ENCODE measurements at regions not wholly inside any gene's neighbourhood (a gene's known extent, or its start where the extent isn't known, plus 50 kb on each side); places are given as distances from the start of the nearest gene placed in this dataset.
"Not testable (repeated sequence)": the region's sequence is repeated elsewhere in the genome, so short reads cannot be mapped to it uniquely, and the experiment has no call there.

DNA sequence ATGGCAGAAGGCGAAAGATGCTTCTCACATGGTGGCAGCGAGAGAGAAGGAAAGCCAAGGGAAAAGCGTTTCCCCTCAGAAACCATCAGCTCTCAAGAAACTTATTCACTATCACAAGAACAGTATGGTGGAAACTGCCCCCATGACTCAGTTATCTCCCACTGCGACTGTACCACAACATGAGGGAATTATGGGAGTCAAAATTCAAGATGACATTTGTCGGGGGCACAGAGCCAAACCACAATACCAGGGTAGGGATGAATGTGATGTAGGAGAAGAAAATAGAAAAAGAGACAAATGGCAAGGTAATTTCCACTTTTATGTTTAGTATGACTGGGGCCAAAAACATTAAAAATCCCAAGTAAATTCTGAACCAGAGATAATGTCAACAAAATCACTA is 216.8 kb downstream of the TRIM36 start:
- DNase-seq = no peak

DNA sequence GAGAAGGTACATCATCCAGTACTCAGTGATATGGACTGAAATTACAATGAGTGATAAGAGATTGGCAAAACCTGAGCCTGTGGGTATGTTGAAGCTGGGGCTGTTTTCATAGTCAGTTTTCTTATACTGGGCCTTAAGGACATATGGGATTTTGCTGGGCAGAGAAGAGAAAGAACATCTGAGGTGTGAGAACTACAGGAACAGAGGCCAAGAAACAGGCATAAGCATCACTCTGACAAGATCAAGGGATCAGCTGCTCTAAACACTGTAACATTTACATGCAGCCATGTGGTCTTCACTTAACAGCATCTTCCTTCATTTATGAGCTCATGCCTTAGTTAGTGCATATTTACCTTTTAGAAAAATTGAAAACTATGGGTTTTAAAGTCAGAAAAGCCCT is 220.0 kb downstream of the TRIM36 start:
- no peak for DNase-seq

DNA sequence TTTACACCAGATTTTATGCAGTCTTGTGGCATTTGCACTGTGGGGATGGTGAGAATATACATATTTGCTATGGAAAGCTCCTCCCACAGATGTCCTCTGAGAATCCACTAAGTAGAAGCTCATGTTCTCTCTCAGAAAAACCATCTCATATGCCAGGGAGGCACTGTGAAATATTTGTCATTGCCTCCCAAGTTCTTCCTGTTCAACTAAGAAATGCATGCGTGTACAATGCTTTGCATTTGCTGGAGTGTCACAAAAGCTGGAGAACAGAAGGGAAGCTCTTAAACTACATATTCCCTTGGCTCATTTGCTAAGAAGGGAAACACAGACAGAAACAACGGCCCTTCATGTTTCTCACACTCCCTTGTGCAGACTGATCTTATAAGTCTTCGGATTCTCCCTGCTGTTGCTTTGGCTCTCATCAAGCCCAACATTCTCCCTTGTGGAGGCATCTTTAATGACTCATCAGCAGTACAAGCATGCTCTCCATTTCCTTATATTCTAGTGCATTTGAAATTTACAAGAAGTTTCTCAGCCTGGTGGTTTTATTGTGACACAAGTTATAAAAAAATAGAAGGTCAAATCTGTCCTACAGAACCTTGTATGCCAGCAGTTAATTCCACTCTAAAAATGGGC is 220.6 kb downstream of the TRIM36 start:
- DNase-seq = peak; percentile 95

DNA sequence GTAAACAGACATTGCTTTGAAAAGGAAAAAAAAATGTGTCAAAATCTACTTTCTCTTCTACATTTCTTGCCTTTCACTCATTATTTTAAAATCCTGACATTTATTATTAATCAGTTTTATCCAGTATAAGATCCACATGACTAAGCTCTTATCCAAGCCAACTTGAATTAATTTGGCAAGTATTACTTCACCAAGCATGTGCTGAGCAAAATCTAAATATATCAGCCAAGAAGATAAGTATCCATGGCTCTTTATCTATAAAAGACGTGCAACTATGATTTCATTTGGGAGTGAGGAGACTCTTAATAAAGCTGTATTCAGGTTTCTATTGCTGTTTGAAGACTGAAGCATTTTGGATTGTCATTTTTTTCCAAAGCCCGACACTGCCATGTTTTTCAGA is 221.3 kb downstream of the TRIM36 start:
- DNase-seq = peak; percentile 61

DNA sequence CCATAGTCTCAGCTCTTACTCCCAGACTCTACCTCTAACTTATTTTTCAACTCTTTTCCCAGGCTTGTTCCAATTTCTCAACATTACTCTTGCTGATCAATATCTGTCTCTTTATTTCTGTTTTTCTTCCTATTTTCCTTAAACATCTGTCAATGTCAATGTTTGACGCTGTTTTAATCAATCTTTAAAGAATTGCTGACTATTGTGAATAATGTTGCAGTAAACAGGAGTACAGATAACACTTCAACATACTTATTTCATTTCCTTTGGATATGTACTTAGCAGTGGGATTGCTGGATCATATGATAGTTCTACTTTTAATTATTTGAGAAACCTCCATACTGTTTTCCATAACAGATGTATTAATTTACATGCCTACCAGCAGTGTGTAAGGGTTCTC is 229.0 kb downstream of the TRIM36 start:
- no peak for DNase-seq

DNA sequence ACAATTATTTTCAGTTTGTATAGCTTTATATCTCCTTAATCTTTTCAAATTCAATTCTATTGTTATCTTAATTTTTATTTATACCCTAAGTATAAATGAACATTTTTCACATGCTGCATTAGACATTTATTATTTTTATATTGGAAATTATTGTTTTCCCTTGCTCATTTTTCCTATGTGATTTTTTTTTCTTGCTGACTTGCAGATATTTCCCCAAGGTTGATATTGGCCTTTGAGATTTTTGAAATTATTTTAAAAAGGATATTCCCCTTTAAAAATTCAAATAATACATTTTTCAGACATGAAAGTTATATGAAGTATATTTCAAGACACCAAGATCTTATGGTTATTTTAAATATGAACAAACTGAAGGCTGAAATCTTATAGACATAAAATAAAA is 234.2 kb downstream of the TRIM36 start:
- DNase-seq = no peak

DNA sequence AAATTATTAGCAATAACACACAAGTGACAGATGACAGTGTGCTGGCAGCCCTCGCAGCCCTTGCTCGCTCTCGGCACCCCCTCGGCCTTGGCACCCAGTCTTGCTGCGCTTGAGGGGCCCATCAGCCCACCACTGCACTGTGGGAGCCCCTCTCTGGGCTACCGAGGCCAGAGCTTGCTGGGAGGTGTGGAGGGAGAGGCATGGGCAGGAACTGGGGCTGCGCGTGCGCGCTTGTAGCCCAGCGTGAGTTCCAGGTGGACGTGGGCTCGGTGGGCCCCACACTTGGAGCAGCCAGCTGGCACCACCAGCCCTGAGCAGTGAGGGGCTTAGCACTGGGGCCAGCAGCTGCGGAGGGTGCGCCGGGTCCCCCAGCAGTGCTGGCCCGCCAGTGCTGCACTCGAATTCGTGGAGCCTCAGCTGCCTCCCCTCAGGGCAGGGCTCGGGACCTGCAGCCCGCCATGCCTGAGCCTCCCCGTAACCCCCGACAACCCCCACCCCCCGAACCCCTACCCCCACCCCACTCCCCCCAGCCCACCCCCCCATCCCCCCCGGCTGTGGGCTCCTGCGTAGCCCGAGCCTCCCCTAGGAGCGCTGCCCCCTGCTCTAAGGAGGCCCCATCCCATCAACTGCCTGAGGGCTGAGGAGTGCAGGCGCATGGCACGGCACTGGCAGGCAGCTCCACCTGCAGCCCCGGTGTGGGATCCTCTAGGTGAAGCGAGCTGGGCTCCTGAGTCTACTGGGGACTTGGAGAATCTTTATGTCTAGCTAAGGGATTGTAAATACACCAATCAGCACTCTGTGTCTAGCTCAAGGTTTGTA is 240.9 kb downstream of the TRIM36 start:
- DNase-seq = no peak

DNA sequence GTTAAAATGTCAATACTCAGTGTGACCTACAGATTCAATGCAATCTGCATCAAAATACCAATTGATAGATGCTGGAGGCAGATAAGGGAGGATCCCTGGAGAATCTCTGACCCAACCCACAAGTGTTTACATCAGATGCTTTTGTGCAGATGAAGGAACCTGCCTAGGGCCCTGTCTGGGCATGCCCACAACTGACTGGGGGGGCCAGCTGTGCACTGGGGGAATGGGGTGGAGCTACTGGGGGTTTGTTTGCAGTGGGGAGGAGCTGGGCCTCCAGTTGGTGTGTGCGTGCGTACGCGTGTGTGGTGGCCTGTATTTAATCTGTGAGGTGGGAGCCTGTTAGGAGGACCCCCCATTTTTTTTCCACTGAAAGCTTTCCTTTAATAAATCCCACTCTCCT is 244.9 kb downstream of the TRIM36 start:
- DNase-seq = no peak

DNA sequence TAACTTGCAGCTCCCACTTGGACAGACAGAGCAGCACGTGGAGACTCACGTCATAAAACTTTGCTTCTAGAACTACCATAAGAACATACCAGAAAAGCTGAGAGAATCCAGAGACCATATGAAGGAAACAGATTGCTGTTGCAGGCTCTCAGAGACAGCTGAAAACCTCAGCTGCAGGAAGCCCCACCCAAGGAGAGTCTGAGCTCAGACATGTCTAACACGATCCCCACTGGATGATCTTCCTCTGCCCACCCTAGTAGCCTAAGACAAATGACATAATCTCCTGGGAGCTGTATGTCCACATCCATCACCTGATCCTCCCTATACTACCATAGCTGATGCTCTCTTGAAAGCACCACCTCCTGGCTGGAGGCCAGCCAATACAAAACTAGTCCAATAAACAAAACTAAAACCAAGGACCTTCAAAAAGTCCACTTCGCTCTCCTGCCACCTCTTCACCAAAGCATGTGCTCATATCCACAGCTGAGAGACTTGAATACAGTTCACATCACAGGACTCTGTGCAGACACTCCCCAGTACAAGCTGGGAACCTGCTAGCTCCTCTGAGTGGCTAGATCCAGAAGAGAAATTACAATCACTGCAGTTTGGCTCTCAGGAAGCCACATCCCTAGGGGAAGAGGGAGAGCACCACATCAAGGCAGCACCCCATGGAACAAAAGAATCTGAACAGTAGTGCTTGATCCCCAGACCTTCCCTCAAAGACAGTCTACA is 257.4 kb downstream of the TRIM36 start:
- DNase-seq = no peak

DNA sequence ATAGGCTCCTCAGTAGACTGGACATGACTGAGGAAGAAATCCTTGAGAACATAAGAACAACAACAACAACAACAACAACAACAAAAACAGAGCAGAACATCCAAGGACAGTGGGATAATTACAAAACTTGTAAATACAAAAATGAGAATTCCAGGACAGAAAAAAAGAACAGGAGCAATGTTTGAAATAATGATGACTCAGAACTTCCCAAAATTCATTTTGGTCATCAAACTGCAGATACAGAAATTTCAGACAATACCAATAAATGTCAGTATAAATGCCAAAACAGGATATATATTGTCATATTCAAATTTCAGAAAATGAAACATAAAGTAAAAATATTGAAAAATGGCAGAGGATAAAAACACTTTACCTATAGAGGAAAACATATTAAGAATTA is 259.0 kb downstream of the TRIM36 start:
- no peak for DNase-seq

DNA sequence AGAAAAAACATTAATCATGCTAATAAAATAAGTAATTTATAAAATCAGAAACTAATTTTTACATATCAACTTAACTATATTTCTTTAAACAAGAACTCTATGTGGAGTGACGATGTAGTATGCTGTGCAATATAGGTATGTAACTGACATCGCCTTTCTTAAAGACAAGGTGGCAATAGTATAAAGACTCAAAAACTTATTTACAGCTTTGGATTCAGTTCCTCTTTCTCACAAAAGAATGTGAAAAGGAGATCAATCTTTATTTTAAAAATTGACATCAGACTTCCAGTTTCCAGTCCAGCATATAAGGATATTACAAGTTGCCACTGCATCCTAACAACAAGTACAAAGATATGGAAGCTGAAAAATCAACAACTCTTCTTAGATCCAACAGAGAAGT is 260.3 kb downstream of the TRIM36 start:
- no peak for DNase-seq

DNA sequence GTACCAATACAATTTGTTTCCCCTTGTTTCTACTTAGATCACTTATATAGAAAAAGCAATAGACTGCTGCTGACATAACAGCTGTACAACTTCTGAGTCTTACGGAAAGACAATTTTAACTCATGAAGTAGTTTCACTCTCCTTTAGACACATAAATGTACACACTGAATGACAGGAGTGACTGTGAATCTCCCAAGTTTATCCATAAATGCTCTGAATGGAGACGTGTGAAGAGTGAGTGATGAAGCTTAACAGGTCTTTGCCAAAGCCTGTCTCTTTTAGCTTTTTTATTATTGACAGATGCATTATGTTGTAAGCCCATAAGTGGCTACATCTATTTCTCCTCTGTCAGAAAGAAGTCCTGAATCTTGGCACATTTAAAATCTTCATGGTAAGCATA is 265.9 kb downstream of the TRIM36 start:
- DNase-seq = peak; percentile 43

DNA sequence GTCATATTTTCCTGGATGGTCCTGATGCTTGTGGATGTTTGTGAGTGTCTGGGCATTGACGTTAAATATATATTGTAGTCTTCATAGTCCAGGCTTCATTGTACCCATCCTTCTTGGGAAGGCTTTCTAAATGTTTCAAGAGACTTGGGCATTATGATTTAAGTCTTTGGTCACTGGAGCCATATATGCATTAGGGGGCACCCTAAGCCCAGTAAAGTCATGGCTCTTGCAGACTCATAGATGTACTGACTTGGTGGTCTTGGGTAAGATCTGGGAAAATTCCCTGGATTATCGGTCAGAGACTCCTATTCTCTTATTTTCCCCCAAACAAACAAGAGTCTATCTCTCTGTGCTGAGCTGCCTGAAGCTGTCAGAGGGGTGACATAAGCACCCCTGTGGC is 271.1 kb downstream of the TRIM36 start:
- DNase-seq = no peak

DNA sequence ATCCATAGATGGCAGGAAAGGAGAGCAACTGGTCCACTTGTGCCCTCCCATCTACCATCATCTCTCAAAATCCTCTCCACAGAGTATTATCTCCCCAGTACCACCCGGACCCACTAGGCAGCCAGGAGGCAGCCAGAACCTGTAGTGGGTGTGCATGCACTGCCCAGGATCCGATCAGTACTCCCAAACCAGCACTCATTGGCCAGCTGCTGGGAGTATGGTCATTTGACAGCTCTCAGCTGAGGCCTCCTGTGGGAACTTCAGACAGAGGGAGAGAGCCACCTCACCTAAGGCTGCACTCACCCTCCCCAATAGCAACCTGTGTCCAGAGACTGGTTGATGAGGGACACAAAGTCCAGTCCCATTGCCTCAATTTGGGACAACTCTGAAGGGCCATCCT is 286.0 kb downstream of the TRIM36 start:
- DNase-seq = no peak

DNA sequence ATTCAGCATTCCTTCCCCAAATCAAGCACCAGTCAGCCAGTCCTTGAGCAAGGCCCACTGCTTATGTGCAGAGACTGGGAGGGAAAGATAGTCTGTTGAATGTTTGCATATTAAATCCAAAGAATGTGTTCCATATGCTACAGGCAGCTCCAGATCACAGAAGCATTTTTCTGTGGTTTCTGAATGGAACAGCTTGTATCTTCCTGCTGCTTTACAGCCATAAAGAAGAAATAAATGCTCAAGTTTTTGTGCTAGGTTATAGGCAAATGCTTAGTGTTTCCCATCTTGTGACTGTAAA is 310.3 kb downstream of the TRIM36 start:
- DNase-seq = peak; percentile 44

DNA sequence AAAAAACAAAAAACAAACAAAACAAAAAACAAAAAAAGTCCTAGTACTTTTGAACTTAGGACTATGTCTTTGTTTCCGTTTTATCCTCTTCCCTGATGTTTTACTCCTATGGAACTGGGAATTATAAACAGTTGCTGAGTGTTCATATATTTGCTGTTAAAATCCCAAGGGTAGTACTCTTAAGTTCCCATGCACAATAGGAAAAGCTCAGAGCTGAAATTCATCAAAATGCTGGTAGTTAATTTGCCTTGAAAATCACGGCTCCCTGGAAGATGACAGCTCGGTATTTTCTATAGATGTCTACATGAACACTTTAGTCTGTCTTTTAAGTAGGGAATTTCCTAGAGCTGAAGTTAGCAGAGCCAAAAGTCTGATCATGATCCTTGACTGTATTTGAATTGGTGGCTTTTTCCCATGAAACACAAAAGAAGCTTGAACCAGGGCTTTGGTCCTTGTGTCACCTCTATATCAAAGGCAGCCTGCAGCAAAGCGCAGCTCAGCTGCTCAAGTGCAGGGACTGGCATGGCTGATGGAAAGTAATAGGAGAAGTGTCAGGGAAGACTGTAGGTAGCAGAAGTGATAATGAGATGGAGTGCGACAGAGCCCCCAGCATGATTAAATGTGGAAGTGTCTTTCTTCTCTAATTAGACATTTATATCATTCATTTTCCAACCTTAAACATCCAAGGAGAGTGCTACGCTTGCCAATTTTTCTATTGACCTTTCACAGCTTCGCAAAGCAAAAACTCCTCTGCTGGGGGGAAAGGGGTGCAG is 310.9 kb downstream of the TRIM36 start:
- DNase-seq = peak; percentile 35

DNA sequence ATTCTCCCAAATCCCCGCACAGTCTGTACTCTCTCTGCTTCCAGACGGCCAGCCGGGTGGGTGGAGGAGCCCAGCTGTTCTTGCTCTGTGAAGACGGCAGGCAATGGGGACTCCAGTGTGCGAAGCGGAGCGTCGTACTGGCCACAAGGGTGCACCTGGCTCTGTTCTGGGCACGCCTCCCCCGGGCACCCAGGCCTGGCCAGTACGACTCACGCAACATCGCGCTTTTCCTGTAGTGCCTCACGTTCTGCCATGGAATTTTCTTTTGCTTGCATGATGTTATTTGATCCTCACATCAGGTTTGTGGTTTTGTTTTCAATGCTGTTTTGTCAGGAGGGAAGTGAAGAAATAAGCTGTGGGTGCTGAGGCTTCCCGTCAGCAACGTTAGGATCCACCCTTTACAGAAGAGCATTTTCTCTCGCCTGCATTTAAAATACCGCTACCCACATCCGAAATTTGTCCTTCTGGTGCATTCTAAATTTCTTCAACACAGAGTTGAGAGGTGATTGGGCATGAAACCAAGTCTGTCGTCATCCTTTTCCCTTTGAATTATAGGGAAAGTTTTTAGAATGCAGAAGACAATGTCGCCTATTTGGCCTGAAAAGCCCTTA is 311.7 kb downstream of the TRIM36 start:
- peak; percentile 48 for DNase-seq

DNA sequence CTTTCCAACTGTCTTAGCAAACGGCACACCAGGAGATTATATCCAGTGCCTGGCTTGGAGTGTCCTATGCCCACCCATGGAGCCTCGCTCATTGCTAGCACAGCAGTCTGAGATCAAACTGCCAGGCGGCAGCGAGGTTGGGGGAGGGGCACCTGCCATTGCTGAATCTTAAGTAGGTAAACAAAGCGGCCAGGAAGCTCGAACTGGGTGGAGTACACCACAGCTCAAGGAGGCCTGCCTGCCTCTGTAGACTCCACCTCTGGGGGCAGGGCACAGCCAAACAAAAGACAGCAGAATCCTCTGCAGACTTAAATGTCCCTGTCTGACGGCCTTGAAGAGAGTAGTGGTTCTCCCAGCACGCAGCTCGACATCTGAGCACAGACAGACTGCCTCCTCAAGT is 325.0 kb downstream of the TRIM36 start:
- not testable (repeated sequence) for DNase-seq

DNA sequence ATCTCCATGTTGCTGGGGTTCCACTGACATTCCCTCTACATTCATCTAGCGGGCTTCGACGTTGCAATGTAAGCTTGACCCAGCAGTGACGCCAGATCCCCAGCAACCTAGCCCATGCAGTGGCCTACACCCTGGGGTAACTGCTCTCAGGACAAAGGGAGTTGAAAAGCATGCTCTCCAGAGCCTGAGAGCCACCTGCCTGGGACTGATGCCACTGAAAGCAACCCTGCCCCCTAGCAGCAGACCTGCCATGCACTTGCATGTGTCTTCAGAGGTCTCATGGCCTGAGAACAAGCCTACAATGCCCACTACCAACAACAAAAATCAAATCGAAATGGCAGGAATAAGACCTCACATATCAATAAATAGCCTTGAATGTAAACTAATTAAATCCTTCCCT is 330.3 kb downstream of the TRIM36 start:
- no peak for DNase-seq

DNA sequence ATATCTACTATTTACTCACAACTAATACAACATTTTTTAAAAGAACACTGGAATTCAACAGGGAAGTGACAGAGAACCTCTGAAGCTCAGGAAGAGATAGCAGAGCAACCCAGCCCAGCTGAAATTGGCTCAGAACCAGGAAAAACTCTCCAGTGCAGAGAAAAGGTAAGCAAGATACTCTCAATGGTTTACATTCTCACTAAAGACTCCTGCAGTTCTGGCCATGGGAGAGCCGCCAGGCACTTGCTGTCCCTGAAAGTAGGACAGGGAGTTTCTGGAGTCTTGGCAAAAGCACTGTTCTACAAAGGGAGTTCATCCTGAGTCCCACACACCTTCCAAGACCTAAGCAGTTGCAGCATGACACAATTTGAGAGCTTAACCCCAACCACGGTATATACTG is 330.8 kb downstream of the TRIM36 start:
- DNase-seq = no peak

DNA sequence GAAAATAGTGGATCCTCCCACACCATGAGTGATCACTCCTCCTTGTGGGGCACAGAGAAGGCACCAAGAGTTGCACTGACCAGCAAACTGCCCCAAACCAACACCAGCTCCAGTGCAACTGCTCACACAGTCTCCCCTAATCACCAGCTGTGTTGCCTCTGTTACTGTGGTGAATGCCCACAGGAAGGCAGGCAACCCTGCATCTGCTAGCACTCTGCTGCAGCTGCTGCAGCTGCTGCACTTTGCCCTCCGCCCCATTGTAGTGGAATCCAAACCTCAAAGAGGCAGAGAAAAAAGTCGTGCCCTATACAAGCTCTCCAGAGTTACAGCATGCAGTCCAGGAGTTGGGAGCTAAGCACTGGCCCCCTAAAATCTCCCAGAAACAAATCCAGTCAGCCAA is 339.6 kb downstream of the TRIM36 start:
- DNase-seq = no peak

DNA sequence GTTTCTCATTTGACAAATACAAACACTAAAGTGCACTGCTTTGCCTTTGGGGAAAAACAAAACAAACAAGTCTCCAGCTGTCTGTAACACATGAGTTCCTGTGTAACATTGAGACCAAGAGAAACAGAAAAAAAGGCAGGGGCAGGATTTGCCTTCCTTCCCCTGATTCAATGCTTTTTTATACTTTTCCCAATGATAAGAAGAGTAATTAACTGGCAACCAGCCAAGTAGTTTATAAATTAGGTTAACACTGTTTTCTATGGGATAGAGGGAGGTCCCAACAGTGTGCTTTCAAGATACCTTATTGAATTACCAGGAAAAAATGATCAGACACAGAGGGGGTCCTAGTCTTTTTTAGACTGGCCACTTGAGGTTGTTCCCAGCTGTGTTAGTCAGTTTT is 346.8 kb downstream of the TRIM36 start:
- no peak for DNase-seq

DNA sequence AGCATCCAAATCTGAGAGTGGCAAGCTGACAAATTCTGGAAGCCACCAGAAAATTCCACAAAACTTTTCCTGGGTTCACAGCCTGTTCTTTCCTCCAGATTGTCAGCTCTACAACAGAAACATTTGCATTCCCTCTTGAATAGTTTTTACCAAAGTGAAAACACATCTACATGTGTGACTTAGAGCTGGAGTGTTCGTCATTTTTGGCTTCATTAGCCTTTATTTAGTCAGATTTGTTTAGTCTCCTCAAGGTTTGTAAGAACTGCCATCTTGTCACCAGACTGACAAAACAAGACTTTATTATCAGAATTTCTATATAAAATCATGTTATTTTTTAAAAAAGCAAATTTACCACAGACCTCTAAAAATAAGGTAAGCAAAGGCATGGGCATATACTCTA is 347.3 kb downstream of the TRIM36 start:
- peak; percentile 59 for DNase-seq

Data from skin of body (tissue), 1 donor.